Astrocyte (in vitro differentiated cells and primary cell): ENCODE measurements at regions not wholly inside any gene's neighbourhood (a gene's known extent, or its start where the extent isn't known, plus 50 kb on each side); places are given as distances from the start of the nearest gene placed in this dataset.

ENCODE experiments used
- DNase-seq: peaks from one replicate; pipeline ENCODE4 v3.0.0-alpha.2; 2010; ENCODE audit warnings: low read depth
- FAIRE-seq: peaks from 2 replicates; lab custom pipeline; 2011; peaks lifted over from hg19 to GRCh38; lab: Jason Lieb, UNC
- H2AFZ ChIP-seq: 2 replicates; pipeline ENCODE4 v1.6.0; 2012; ENCODE audit warnings: low read depth, low read length, inconsistent platforms
- H3K27ac ChIP-seq: 2 replicates; pipeline ENCODE4 v1.5.1; 2011; ENCODE audit warnings: low read depth, low read length, inconsistent platforms
- H3K27me3 ChIP-seq: 2 replicates; pipeline ENCODE4 v1.6.0; 2011; ENCODE audit warnings: low read length, inconsistent platforms; ENCODE audit not compliant: insufficient read depth
- H3K36me3 ChIP-seq: 2 replicates; pipeline ENCODE4 v1.5.1; 2011; ENCODE audit warnings: low read length, inconsistent platforms; ENCODE audit not compliant: insufficient read depth
- H3K4me1 ChIP-seq: 2 replicates; pipeline ENCODE4 v1.5.1; 2011; ENCODE audit warnings: low read length, inconsistent platforms; ENCODE audit not compliant: insufficient read depth
- H3K4me2 ChIP-seq: 2 replicates; pipeline ENCODE4 v1.6.0; 2012; ENCODE audit warnings: low read length, inconsistent platforms
- H3K4me3 ChIP-seq: 2 replicates; pipeline ENCODE4 v1.5.1; 2011; ENCODE audit warnings: low read depth, mild to moderate bottlenecking, low read length, inconsistent platforms; ENCODE audit not compliant: insufficient read depth
- H3K79me2 ChIP-seq: 2 replicates; pipeline ENCODE4 v1.6.0; 2012; ENCODE audit warnings: mild to moderate bottlenecking, low read length, inconsistent platforms; ENCODE audit not compliant: insufficient read depth
- H3K9ac ChIP-seq: 2 replicates; pipeline ENCODE4 v1.6.0; 2012; ENCODE audit warnings: mild to moderate bottlenecking, low read length, inconsistent platforms
- H3K9me3 ChIP-seq: 2 replicates; pipeline ENCODE4 v1.5.1; 2012; ENCODE audit warnings: low read depth, mild to moderate bottlenecking, low read length, inconsistent platforms; ENCODE audit not compliant: insufficient read depth
- H4K20me1 ChIP-seq: 2 replicates; pipeline ENCODE4 v1.6.0; 2012; ENCODE audit warnings: low read length, inconsistent platforms; ENCODE audit not compliant: insufficient read depth
- H3K27ac Mint-ChIP-seq: one replicate; pipeline ENCODE4 v1.8.0; 2021; ENCODE audit warnings: mild to moderate bottlenecking, mixed read lengths; ENCODE audit not compliant: unreplicated experiment
- H3K27me3 Mint-ChIP-seq: one replicate; pipeline ENCODE4 v1.8.0; 2021; ENCODE audit warnings: low read depth, mixed read lengths; ENCODE audit not compliant: unreplicated experiment
- H3K36me3 Mint-ChIP-seq: one replicate; pipeline ENCODE4 v1.8.0; 2021; ENCODE audit warnings: low read depth, mixed read lengths; ENCODE audit not compliant: unreplicated experiment
- H3K4me1 Mint-ChIP-seq: one replicate; pipeline ENCODE4 v1.8.0; 2021; ENCODE audit warnings: low read depth, mixed read lengths; ENCODE audit not compliant: unreplicated experiment
- H3K4me3 Mint-ChIP-seq: one replicate; pipeline ENCODE4 v1.8.0; 2021; ENCODE audit warnings: mild to moderate bottlenecking, moderate library complexity, mixed read lengths; ENCODE audit not compliant: unreplicated experiment
- H3K9me3 Mint-ChIP-seq: one replicate; pipeline ENCODE4 v1.8.0; 2021; ENCODE audit warnings: mild to moderate bottlenecking, mixed read lengths; ENCODE audit not compliant: unreplicated experiment
- EZH2 ChIP-seq: IDR thresholded peaks from 2 replicates; pipeline ENCODE4 v1.6.1; 2012; ENCODE audit warnings: mild to moderate bottlenecking, low read length, inconsistent platforms; ENCODE audit not compliant: insufficient read depth
- TF ChIP-seq, protein P1 (sequence below): IDR thresholded peaks from 2 replicates; pipeline ENCODE4 v1.5.1; 2011; ENCODE audit warnings: low read depth, mild to moderate bottlenecking, inconsistent platforms, low read length, moderate library complexity; ENCODE audit not compliant: insufficient read depth

DNA sequence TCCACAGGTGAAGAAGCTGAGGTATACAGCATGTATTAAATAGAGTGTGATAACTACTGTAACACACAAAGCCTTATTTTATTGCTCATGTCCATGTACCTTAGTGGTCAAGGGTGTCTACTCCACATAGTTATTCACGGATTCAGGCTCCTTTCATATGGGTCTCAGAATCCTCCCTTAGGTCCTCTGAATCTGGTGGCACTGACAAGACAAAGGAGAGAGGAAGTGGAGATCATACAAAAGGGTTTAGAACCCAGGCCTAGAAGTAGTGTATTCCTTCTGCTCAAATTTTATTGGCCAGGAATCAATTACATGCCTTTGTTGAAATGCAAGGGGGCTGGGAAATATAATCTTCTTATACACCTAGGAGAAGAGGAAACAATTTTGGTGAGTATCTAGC, 164.6 kb downstream of the PTEN start:
- DNase-seq, result no peak
- Histone ChIP-seq H3K9ac (no peak overlapping the region), H3K4me1 (peaks cover 11% of the 10 kb centered on the region), H2AFZ (no peak overlapping the region), H3K9me3 (no peaks in the 10 kb centered on the region), H3K79me2 (no peaks in the 10 kb centered on the region), H3K4me3 (no peak overlapping the region), H4K20me1 (no peaks in the 10 kb centered on the region), H3K27me3 (no peaks in the 10 kb centered on the region), H3K36me3 (no peaks in the 10 kb centered on the region), H3K4me2 (no peak overlapping the region), H3K27ac (no peak overlapping the region)
- H3K27ac Mint-ChIP-seq, result no peak overlapping the region
- H3K36me3 Mint-ChIP-seq, result no peaks in the 10 kb centered on the region
- FAIRE-seq, result no peak
- TF ChIP-seq EZH2, result no peak
- TF ChIP-seq, protein P1, sequence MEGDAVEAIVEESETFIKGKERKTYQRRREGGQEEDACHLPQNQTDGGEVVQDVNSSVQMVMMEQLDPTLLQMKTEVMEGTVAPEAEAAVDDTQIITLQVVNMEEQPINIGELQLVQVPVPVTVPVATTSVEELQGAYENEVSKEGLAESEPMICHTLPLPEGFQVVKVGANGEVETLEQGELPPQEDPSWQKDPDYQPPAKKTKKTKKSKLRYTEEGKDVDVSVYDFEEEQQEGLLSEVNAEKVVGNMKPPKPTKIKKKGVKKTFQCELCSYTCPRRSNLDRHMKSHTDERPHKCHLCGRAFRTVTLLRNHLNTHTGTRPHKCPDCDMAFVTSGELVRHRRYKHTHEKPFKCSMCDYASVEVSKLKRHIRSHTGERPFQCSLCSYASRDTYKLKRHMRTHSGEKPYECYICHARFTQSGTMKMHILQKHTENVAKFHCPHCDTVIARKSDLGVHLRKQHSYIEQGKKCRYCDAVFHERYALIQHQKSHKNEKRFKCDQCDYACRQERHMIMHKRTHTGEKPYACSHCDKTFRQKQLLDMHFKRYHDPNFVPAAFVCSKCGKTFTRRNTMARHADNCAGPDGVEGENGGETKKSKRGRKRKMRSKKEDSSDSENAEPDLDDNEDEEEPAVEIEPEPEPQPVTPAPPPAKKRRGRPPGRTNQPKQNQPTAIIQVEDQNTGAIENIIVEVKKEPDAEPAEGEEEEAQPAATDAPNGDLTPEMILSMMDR, result no peak
- H3K4me3 Mint-ChIP-seq, result no peak overlapping the region
- H3K27me3 Mint-ChIP-seq, result no peaks in the 10 kb centered on the region
- peaks cover 1% of the 10 kb centered on the region for H3K9me3 Mint-ChIP-seq
- H3K4me1 Mint-ChIP-seq, result peaks cover 10% of the 10 kb centered on the region

DNA sequence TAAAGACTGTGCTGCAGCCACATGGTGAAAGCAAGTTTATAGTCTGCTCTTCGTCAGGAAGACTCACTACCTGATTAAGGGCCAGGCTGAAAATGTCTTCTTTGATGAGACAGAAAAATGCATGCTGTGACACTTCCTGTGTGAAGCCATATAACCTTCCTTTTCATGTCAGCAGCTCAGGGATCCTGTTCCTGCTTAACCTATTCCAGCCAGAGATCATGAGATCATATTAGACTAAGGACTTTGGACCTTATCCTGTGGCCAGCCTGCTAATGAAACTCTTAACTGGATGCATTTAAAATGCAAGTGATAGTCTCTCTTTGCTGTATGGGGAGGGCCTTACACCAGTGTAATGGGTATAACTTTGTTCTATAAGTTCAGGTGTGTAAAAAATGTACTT, 165.2 kb downstream of the PTEN start:
- H3K9me3 Mint-ChIP-seq, result no peaks in the 10 kb centered on the region

DNA sequence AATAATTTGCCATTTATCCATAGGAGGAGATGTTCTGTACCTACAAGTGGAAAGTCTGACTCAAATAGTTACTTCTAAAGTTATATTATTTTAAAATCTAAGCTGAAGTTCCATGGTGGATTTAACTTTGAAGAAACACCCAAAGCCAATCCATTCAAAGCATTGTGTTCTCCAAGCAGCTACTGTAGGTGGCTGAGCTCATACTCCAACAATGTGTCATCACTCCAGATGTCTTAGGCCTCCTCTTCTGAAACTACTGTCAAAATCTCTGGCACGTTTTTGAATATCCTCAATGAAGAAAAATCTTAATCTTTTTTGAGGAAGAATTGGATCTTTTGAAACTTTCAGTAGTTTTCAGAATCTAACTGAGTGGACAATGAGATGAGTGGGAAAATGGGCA, 169.1 kb downstream of the PTEN start:
- H3K36me3 ChIP-seq, result no peaks in the 10 kb centered on the region
- peak overlapping the region; percentile 60 for H3K4me2 ChIP-seq
- DNase-seq (peak; percentile 81), FAIRE-seq (peak; percentile 95)
- no peak overlapping the region for H2AFZ ChIP-seq
- no peak overlapping the region for H3K4me3 ChIP-seq
- no peaks in the 10 kb centered on the region for H3K27me3 ChIP-seq
- H3K9ac ChIP-seq, result no peak overlapping the region
- H3K4me1 ChIP-seq, result peaks cover 11% of the 10 kb centered on the region
- TF ChIP-seq, protein P1, result no peak
- TF ChIP-seq EZH2, result no peak
- no peaks in the 10 kb centered on the region for H3K79me2 ChIP-seq
- H3K9me3 ChIP-seq, result no peaks in the 10 kb centered on the region
- peak overlapping the region; percentile 44 for H3K27ac ChIP-seq
- Mint-ChIP-seq H3K4me1 (peaks cover 12% of the 10 kb centered on the region), H3K4me3 (no peak overlapping the region), H3K36me3 (no peaks in the 10 kb centered on the region), H3K9me3 (no peaks in the 10 kb centered on the region), H3K27ac (peak overlapping the region; percentile 83), H3K27me3 (no peaks in the 10 kb centered on the region)
- H4K20me1 ChIP-seq, result no peaks in the 10 kb centered on the region

More for the DNA sequence above, 165.2 kb downstream of the PTEN start:
- Mint-ChIP-seq H3K4me3 (no peak overlapping the region), H3K27me3 (no peaks in the 10 kb centered on the region), H3K27ac (no peak overlapping the region), H3K36me3 (no peaks in the 10 kb centered on the region), H3K4me1 (peaks cover 12% of the 10 kb centered on the region)
- Histone ChIP-seq H3K27ac (no peak overlapping the region), H3K9me3 (no peaks in the 10 kb centered on the region), H3K36me3 (no peaks in the 10 kb centered on the region), H3K9ac (no peak overlapping the region), H3K4me2 (no peak overlapping the region), H4K20me1 (no peaks in the 10 kb centered on the region), H2AFZ (no peak overlapping the region), H3K4me1 (peaks cover 11% of the 10 kb centered on the region), H3K79me2 (no peaks in the 10 kb centered on the region), H3K27me3 (no peaks in the 10 kb centered on the region), H3K4me3 (no peak overlapping the region)
- FAIRE-seq (no peak), DNase-seq (no peak)
- TF ChIP-seq, protein P1, result no peak
- TF ChIP-seq EZH2, result no peak
